NCI-H2029 treated with DMSO at 0.1 percent for 48 hours (cell line): ENCODE measurements at regions not wholly inside any gene's neighbourhood (a gene's known extent, or its start where the extent isn't known, plus 50 kb on each side); places are given as distances from the start of the nearest gene placed in this dataset.
"Not testable (repeated sequence)": the region's sequence is repeated elsewhere in the genome, so short reads cannot be mapped to it uniquely, and the experiment has no call there.

Source experiments
- DNase-seq: peaks from one replicate; lab custom pipeline; 2025; lab: John Stamatoyannopoulos, UW

DNA sequence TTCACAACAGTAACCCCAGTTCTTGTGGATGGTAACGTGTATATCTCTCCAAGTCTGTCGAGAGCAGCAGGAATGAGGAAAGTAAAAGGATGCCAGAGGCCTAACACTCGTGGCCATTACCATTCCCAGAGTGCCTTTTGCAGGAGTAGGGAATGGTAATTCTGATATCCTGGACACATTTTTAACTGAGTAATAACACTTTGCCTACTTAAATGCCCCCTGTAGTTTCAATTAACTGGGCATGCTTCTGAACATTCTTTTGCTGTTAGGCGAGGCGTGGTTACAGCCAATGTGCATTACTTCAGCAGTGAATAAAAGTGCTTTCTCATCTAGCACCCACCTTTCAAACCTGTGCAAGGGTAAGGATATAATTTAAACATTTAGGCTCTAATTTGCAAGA is 258.5 kb upstream of the ADGRL2 start:
- DNase-seq = no peak

- no peak for DNase-seq
Measured at GRCh38 chr1:81540216-81540615, 260.5 kb upstream of the ADGRL2 start.

GRCh38 chr1:81529014-81529413 is 271.7 kb upstream of the ADGRL2 start:
- DNase-seq = no peak

- DNase-seq = no peak
Measured at GRCh38 chr1:81525085-81525484, 275.6 kb upstream of the ADGRL2 start.

DNA sequence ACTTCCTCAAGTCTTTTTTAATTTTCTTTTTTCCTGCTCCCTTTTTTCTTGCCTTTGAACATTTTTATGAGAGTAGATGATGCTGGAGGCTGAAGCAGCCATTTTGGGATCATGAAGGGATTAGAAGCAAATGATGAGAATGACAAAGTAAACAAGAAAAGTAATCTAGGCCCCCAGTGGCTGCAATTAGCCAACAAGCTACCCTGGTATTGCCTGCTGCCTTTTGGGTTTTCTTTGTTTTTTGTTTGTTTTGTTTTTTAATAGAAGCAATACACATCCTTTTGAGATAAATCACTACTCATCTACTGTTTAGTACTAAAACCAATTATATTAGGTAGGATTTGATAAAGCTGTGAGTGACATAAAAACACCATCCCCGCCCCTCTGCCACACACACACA is 280.7 kb upstream of the ADGRL2 start:
- DNase-seq = no peak

- DNase-seq = no peak
Measured at GRCh38 chr1:81517987-81518386, 282.7 kb upstream of the ADGRL2 start.

GRCh38 chr1:81513796-81514354 is 286.9 kb upstream of the ADGRL2 start:
- DNase-seq = no peak

- DNase-seq = no peak
Measured at GRCh38 chr1:81512252-81513003, 288.3 kb upstream of the ADGRL2 start.

- DNase-seq = no peak
Measured at GRCh38 chr1:81511281-81511680, 289.5 kb upstream of the ADGRL2 start.

DNA sequence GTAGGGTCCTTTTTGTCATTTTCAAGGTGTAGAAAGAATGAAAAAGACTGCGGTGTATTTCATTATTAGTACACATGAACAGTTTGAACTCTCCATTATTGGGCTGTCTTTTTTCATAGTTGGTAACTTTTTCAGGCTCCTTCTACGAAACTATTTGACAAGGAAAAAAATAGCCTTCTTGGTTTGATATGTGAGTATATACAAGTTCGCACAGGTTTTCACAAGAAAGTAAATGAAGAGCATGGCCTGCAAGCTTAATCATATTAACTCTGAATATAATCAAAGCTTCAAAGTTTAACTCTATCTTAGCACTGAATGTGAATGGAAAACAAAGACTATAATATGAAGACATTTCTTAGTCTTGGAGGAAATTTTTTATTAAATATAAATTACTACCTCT is 290.0 kb upstream of the ADGRL2 start:
- DNase-seq = no peak

DNA sequence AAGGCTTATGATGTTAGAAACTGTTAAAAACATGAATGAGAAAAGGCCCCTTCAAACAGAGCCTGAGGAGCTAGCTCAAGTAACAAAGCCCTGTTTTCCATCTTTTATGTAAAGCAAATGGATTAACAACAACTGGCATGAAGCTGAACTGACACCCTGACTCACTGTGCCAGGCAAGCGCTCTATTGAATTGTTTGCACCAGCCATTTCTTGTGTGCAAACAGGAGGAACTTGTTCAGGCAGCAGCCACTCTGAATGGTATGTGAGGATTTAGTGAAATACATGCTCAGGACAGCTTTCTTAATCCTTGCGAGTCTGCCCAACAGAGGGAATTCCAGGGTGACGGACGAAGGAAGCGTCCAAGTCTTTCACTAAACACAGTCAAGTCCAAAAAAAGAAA is 291.1 kb upstream of the ADGRL2 start:
- DNase-seq = no peak

DNA sequence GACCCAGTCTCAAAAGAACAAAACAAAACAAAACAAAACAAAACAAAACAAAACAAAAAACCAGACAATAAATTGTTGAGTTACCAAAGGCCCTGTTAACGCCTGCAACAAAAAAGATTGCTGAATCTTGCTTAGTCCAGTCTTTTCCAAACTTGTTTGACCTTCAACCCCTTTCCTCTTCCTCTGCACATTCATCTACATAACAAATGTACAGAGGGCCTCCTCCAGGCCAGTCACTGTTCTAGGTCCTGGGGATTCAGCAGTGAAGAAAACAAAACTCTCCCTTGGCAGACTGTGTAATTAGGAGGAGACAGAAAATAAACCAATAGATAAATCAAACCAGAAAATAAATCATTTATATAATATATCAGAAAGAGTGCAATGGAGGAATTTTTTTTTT is 294.0 kb upstream of the ADGRL2 start:
- DNase-seq = no peak

- DNase-seq = no peak
Measured at GRCh38 chr1:81505831-81506230, 294.9 kb upstream of the ADGRL2 start.

DNA sequence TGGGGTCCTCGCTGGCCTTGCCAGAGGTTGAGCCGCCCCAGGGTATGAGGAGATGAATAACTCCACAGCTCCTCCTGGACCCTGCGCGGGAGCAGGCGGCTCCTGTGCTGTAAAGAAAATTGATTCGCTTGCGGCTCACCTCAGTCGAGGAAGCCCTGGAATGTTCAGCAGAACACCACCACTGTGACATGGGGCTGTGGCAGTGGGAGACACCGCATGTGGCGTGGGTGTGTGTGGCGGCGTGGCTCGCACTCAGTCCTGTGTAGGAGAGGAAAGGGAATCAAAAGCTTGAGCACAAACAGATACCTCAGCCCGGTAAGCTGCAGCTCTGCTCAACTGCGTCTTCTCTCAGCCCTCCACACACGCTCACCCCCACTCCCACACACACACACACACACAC is 295.9 kb upstream of the ADGRL2 start:
- not testable (repeated sequence) for DNase-seq

DNA sequence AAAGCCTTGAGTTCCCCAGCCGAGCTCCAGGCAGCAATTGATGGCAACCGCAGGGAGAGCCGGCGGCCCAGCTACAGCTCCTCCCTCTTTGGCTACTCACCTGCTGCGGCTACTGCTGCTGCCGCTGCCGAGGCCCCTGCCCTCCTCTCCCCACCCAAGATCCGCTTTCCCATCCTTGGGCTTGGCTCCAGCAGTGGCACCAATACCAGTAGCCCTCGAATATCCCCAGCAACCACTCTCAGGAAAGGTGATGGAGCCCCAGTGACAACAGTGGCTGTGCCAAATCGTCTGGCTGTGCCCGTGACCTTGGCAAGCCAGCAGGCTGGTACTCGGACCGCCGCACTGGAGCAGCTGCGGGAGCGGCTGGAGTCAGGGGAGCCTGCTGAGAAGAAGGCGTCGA is 298.0 kb upstream of the ADGRL2 start:
- not testable (repeated sequence) for DNase-seq

DNA sequence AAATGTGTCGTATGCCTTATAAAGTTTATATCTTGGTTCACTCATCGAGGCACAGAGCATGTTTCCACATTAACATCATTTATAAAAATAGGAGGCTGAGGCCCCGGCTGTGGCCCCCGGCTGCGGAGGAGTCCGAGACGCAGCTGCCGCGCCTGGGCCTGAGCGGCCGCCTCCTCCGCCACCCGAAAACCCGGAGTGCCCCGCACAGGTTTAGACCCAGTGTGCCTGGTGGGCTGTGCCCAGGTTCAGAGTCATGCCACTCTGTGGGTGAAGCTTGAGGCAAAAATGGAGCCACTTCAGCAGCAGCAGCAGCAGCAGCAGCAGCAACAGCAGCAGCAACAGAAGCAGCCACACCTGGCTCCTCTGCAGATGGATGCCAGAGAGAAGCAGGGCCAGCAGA is 299.2 kb upstream of the ADGRL2 start:
- not testable (repeated sequence) for DNase-seq

DNA sequence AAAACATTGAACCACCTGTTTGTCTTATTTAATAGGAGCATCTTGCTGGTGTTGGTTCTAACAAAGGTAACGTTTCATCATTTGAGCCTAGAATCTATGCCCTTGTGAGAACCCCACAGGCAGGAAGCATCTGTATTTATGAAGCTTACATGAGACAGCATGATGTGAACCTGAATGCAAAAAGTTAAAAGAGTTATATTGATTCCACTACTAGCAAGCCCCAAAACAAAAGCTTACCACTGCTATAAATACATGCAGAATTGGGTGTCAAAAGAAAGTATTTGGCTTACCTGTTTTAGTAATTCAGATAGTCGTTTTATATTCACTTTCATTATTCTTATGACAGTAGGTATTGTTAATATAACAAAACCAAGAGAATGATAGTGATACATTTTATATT is 301.2 kb upstream of the ADGRL2 start:
- no peak for DNase-seq

DNA sequence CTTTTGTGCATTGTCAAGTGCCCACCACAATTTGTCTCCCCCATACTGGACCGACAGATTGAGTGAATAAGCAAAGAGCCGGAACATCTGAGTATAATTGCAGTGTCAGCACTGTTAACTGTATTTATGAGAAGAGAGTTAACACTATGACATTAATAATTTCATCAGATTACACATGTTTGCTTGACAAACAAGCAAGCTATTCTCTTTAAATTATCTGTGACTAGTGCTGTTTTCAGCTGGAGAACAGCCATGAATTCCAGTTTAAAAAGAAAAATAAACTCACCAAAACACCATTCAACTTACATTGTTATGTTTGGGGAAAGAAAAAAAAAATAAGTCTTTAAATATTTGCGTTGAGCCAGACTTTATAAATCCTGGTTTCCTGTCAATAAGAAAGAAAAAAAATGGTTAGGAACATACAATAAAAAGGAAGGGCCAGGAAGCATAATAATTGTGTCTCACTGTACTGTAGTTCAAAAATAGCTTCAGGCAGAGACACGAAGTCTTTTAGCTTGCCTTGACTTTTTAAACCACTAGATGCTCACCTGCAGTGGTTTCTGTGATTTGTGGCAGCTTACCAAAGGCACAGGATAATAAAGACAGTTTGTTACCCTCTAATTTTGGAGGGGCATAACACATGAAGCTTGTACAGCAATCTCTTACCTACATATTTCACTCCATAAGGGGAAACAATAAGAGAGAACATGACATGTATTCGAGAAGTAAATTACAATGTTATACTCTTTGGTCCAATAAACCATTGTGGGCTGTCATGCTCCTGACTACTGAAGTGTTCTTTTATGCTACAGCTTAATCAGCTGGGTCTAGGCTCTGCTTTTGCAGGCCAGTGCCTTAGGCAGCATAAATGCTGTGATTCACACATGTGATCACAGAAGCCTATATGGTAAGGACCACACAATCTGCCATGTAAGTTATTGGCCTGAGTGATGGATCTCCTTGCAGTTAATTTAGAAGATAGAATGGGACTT is 302.0 kb upstream of the ADGRL2 start:
- DNase-seq = no peak

DNA sequence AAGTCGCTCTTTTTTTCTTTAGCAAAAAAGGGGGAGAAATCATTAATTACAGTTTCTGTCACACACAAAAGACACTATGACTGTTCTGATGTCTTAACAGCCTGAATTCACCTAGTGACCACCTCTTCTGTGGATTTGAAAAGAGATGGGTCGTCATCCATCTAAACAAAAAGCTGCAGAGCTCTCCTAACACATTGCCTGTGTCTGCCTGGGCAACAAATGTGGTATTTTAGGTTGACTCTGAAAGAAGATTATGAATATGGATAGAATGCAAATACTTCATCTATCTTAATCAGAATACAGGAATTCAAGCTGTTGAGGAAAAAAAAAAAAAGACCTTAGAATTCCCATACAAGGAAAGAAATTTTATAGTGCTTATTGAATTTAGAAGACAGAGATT is 304.4 kb upstream of the ADGRL2 start:
- no peak for DNase-seq

GRCh38 chr1:81493102-81493869 is 307.4 kb upstream of the ADGRL2 start:
- DNase-seq = no peak

DNA sequence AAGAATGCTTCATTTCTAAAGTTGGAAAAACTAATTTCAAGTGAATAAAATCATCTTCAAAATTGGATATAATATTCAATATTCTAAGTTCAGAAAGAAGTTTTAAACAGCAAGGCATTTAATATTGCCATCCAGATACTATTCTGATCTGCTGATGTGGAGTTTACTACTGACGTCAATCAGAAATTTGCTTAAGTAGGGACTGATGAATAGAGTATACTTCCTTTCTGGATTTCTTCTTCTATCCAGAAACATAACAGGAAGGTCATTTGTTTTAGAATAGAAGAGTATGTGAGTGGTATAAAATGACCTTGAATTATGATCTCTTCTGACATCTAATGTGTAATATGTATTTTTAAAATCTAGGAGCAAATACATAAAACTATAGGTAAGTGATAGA is 308.1 kb upstream of the ADGRL2 start:
- DNase-seq = no peak

DNA sequence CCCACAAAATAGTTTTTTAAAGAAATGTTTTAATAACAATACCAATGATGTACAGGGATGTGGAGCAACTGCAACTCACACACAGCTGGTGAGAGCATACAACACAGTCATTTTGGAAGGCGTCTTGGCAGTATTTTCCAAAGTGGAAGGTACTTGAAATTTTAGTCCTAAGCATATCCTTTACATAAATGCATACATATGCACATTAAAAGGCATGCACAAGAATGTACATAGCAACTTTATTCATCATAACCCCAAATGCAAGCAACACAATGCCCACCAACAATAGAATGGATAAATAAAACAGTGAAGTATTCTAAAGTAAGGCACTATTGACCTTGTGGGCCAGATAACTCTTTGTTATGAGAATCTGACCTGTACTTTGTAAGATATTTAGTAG is 310.1 kb upstream of the ADGRL2 start:
- no peak for DNase-seq
